Thyroid gland (tissue), 4 donors: ENCODE measurements at regions not wholly inside any gene's neighbourhood (a gene's known extent, or its start where the extent isn't known, plus 50 kb on each side); places are given as distances from the start of the nearest gene placed in this dataset.

ENCODE experiments used
- CTCF ChIP-seq, 6 experiments: fragments of 200-600 bp in 3 of 6; fragments of 450-650 bp in 3 of 6; sonication (generic) in 3 of 6; IDR thresholded peaks; one replicate each; pipeline ENCODE4 v1.5.1; 2016 to 2019; ENCODE audit warnings: antibody characterized with exemption in 6 of 6, mild to moderate bottlenecking in 2 of 6, inconsistent platforms in 1 of 6, moderate library complexity in 1 of 6
- POLR2A ChIP-seq, 2 donors: fragments of 450-650 bp; IDR thresholded peaks; one replicate each; pipeline ENCODE4 v1.6.1; 2017; ENCODE audit warnings: antibody characterized with exemption in 2 of 2, mild to moderate bottlenecking in 2 of 2, moderate library complexity in 1 of 2

- TF ChIP-seq CTCF (IDR thresholded peaks at IDR 0.05) (no peak), POLR2A (IDR thresholded peaks at IDR 0.05) (no peak)
Observed at GRCh38 chr10:35882422-35883150, 240.5 kb upstream of the FZD8 start.
